WTC11 (cell line): ENCODE measurements at regions not wholly inside any gene's neighbourhood (a gene's known extent, or its start where the extent isn't known, plus 50 kb on each side); places are given as distances from the start of the nearest gene placed in this dataset.

Source experiments
- FOXJ3 ChIP-seq: sonication (generic); formaldehyde crosslinking; IDR thresholded peaks from 2 replicates; pipeline ENCODE4 v1.9.0; 2021; ENCODE audit warnings: missing genetic modification reagents, mild to moderate bottlenecking, borderline replicate concordance
- MXD4 ChIP-seq: fragments of 250-450 bp; sonication (Bioruptor Pico); IDR thresholded peaks from 2 replicates; pipeline ENCODE4 v1.8.0; 2021; ENCODE audit warnings: mild to moderate bottlenecking, moderate library complexity, borderline replicate concordance
- MYBL2 ChIP-seq: sonication (generic); formaldehyde crosslinking; IDR thresholded peaks from 2 replicates; pipeline ENCODE4 v1.8.1; 2023; ENCODE audit warnings: mild to moderate bottlenecking, moderate library complexity, missing genetic modification reagents
- PREB ChIP-seq: sonication (generic); formaldehyde crosslinking; IDR thresholded peaks from 2 replicates; pipeline ENCODE4 v1.8.1; 2022; ENCODE audit warnings: mild to moderate bottlenecking, missing genetic modification reagents, moderate library complexity, borderline replicate concordance
- TF ChIP-seq, protein P1 (sequence below): sonication (generic); formaldehyde crosslinking; IDR thresholded peaks from 2 replicates; pipeline ENCODE4 v1.8.0; 2022; ENCODE audit warnings: mild to moderate bottlenecking, missing genetic modification reagents
- TF ChIP-seq, protein P2 (sequence below): fragments of 200-600 bp; IDR thresholded peaks from 2 replicates; pipeline ENCODE4 v1.8.0; 2022; ENCODE audit warnings: antibody characterized with exemption
- TF ChIP-seq, protein P3 (sequence below): sonication (generic); formaldehyde crosslinking; conservative IDR thresholded peaks from 2 replicates; pipeline ENCODE4 v1.8.1; 2022; ENCODE audit warnings: mild to moderate bottlenecking, missing genetic modification reagents
- TF ChIP-seq, protein P4 (sequence below): sonication (generic); formaldehyde crosslinking; IDR thresholded peaks from 2 replicates; pipeline ENCODE4 v1.8.1; 2023; ENCODE audit warnings: mild to moderate bottlenecking, missing genetic modification reagents
- TF ChIP-seq, protein P5 (sequence below): sonication (generic); formaldehyde crosslinking; IDR thresholded peaks from 2 replicates; pipeline ENCODE4 v1.8.1; 2022; ENCODE audit warnings: low read depth, mild to moderate bottlenecking, moderate library complexity, missing genetic modification reagents, borderline replicate concordance

DNA sequence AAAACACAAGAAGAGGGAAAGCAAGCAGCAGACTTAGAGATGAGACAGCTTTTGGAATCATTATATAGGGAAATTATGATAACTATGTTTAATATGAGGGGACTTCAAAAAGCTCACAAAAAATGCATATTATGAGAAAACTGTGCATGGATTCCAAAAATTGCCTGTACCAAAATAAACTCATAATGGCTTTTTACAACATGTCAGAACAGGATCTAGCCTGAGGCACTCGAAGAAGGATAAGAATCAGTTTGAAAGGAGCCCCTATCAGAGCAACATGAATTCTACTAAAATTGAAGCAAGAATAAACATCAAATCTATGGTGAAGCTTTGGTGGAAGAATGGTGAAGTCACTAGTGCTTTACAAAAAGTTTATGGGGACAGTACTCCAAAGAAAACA, 187.4 kb downstream of the RDH14 start:
- no peak for TF ChIP-seq MXD4 (CRISPR knock-in tag)
- TF ChIP-seq PREB (CRISPR knock-in tag): no peak
- TF ChIP-seq, protein P1, sequence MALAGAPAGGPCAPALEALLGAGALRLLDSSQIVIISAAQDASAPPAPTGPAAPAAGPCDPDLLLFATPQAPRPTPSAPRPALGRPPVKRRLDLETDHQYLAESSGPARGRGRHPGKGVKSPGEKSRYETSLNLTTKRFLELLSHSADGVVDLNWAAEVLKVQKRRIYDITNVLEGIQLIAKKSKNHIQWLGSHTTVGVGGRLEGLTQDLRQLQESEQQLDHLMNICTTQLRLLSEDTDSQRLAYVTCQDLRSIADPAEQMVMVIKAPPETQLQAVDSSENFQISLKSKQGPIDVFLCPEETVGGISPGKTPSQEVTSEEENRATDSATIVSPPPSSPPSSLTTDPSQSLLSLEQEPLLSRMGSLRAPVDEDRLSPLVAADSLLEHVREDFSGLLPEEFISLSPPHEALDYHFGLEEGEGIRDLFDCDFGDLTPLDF (CRISPR knock-in tag): no peak
- TF ChIP-seq, protein P2, sequence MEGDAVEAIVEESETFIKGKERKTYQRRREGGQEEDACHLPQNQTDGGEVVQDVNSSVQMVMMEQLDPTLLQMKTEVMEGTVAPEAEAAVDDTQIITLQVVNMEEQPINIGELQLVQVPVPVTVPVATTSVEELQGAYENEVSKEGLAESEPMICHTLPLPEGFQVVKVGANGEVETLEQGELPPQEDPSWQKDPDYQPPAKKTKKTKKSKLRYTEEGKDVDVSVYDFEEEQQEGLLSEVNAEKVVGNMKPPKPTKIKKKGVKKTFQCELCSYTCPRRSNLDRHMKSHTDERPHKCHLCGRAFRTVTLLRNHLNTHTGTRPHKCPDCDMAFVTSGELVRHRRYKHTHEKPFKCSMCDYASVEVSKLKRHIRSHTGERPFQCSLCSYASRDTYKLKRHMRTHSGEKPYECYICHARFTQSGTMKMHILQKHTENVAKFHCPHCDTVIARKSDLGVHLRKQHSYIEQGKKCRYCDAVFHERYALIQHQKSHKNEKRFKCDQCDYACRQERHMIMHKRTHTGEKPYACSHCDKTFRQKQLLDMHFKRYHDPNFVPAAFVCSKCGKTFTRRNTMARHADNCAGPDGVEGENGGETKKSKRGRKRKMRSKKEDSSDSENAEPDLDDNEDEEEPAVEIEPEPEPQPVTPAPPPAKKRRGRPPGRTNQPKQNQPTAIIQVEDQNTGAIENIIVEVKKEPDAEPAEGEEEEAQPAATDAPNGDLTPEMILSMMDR: no peak
- TF ChIP-seq, protein P3, sequence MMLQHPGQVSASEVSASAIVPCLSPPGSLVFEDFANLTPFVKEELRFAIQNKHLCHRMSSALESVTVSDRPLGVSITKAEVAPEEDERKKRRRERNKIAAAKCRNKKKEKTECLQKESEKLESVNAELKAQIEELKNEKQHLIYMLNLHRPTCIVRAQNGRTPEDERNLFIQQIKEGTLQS (CRISPR knock-in tag): no peak
- TF ChIP-seq, protein P4, sequence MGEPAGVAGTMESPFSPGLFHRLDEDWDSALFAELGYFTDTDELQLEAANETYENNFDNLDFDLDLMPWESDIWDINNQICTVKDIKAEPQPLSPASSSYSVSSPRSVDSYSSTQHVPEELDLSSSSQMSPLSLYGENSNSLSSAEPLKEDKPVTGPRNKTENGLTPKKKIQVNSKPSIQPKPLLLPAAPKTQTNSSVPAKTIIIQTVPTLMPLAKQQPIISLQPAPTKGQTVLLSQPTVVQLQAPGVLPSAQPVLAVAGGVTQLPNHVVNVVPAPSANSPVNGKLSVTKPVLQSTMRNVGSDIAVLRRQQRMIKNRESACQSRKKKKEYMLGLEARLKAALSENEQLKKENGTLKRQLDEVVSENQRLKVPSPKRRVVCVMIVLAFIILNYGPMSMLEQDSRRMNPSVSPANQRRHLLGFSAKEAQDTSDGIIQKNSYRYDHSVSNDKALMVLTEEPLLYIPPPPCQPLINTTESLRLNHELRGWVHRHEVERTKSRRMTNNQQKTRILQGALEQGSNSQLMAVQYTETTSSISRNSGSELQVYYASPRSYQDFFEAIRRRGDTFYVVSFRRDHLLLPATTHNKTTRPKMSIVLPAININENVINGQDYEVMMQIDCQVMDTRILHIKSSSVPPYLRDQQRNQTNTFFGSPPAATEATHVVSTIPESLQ (CRISPR knock-in tag): no peak
- TF ChIP-seq MYBL2: no peak
- TF ChIP-seq FOXJ3 (CRISPR knock-in tag): no peak
- TF ChIP-seq, protein P5, sequence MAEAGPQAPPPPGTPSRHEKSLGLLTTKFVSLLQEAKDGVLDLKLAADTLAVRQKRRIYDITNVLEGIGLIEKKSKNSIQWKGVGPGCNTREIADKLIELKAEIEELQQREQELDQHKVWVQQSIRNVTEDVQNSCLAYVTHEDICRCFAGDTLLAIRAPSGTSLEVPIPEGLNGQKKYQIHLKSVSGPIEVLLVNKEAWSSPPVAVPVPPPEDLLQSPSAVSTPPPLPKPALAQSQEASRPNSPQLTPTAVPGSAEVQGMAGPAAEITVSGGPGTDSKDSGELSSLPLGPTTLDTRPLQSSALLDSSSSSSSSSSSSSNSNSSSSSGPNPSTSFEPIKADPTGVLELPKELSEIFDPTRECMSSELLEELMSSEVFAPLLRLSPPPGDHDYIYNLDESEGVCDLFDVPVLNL (CRISPR knock-in tag): no peak
